WTC11 (cell line): ENCODE measurements at regions not wholly inside any gene's neighbourhood (a gene's known extent, or its start where the extent isn't known, plus 50 kb on each side); places are given as distances from the start of the nearest gene placed in this dataset.

Experiments
- ATAC-seq: fragments of 200-7000 bp; cut with Tn5 transposase; 2 replicates; pipeline ENCODE4 v1.10.0; 2021; ENCODE audit warnings: mild to moderate bottlenecking, moderate library complexity
- CTCF ChIA-PET: fragments of 300-600 bp; sonication (Branson Sonifier 250); formaldehyde crosslinking; loops from one replicate; lab custom pipeline; 2021; ENCODE audit warnings: antibody characterized with exemption; lab: Charles Lee
- POLR2A ChIA-PET: fragments of 350-600 bp; sonication (Branson Sonifier 250); formaldehyde crosslinking; loops from one replicate; lab custom pipeline; 2021; ENCODE audit warnings: antibody characterized with exemption; lab: Charles Lee
- DNase-seq: peaks from one replicate; pipeline ENCODE4 v3.0.0; 2021; ENCODE audit warnings: low spot score
- H3K27ac Mint-ChIP-seq: 2 replicates; pipeline ENCODE4 v1.8.0; 2021; ENCODE audit warnings: mixed read lengths
- H3K27me3 Mint-ChIP-seq: 2 replicates; pipeline ENCODE4 v1.8.0; 2021; ENCODE audit warnings: low read depth, mild to moderate bottlenecking, moderate library complexity, mixed read lengths
- H3K36me3 Mint-ChIP-seq: 2 replicates; pipeline ENCODE4 v1.8.0; 2021; ENCODE audit warnings: mixed read lengths
- H3K4me1 Mint-ChIP-seq: 2 replicates; pipeline ENCODE4 v1.8.0; 2022; ENCODE audit warnings: mixed read lengths
- H3K4me3 Mint-ChIP-seq: 2 replicates; pipeline ENCODE4 v1.8.0; 2021; ENCODE audit warnings: mild to moderate bottlenecking, moderate library complexity, mixed read lengths
- H3K9me3 Mint-ChIP-seq: 2 replicates; pipeline ENCODE4 v1.8.0; 2021; ENCODE audit warnings: mixed read lengths
- AR ChIP-seq: fragments of 250-450 bp; sonication (Bioruptor Pico); IDR thresholded peaks from 2 replicates; pipeline ENCODE4 v1.9.0; 2021; ENCODE audit warnings: mild to moderate bottlenecking
- CDX4 ChIP-seq: fragments of 250-450 bp; sonication (Bioruptor Pico); IDR thresholded peaks from 2 replicates; pipeline ENCODE4 v1.9.0; 2021; ENCODE audit warnings: moderate library complexity, mild to moderate bottlenecking, inconsistent platforms, borderline replicate concordance
- E2F4 ChIP-seq: sonication (generic); formaldehyde crosslinking; IDR thresholded peaks from 2 replicates; pipeline ENCODE4 v1.8.1; 2022; ENCODE audit warnings: low read depth, mild to moderate bottlenecking, moderate library complexity, missing genetic modification reagents, borderline replicate concordance
- ELF4 ChIP-seq: sonication (generic); formaldehyde crosslinking; IDR thresholded peaks from 2 replicates; pipeline ENCODE4 v1.8.1; 2022; ENCODE audit warnings: low read depth, mild to moderate bottlenecking, moderate library complexity, missing genetic modification reagents
- KAT7 ChIP-seq: sonication (generic); formaldehyde crosslinking; IDR thresholded peaks from 2 replicates; pipeline ENCODE4 v1.8.1; 2023; ENCODE audit warnings: missing genetic modification reagents, mild to moderate bottlenecking, borderline replicate concordance
- MXD4 ChIP-seq: fragments of 250-450 bp; sonication (Bioruptor Pico); IDR thresholded peaks from 2 replicates; pipeline ENCODE4 v1.8.0; 2021; ENCODE audit warnings: mild to moderate bottlenecking, moderate library complexity, borderline replicate concordance
- MYBL2 ChIP-seq: sonication (generic); formaldehyde crosslinking; IDR thresholded peaks from 2 replicates; pipeline ENCODE4 v1.8.1; 2023; ENCODE audit warnings: mild to moderate bottlenecking, moderate library complexity, missing genetic modification reagents
- NFYB ChIP-seq: sonication (generic); formaldehyde crosslinking; conservative IDR thresholded peaks from 2 replicates; pipeline ENCODE4 v1.8.0; 2022; ENCODE audit warnings: low read depth, missing genetic modification reagents
- OVOL2 ChIP-seq: fragments of 250-450 bp; sonication (Bioruptor Pico); IDR thresholded peaks from 2 replicates; pipeline ENCODE4 v1.9.0; 2021; ENCODE audit warnings: mild to moderate bottlenecking, borderline replicate concordance
- SMAD4 ChIP-seq: sonication (generic); formaldehyde crosslinking; IDR thresholded peaks from 2 replicates; pipeline ENCODE4 v1.8.0; 2022; ENCODE audit warnings: mild to moderate bottlenecking, missing genetic modification reagents
- SOX15 ChIP-seq: fragments of 250-450 bp; sonication (Bioruptor Pico); IDR thresholded peaks from 2 replicates; pipeline ENCODE4 v1.9.0; 2021; ENCODE audit warnings: mild to moderate bottlenecking
- SP1 ChIP-seq: sonication (generic); formaldehyde crosslinking; conservative IDR thresholded peaks from 2 replicates; pipeline ENCODE4 v1.8.1; 2022; ENCODE audit warnings: missing genetic modification reagents
- STAT6 ChIP-seq: sonication (generic); formaldehyde crosslinking; conservative IDR thresholded peaks from 2 replicates; pipeline ENCODE4 v1.8.1; 2023; ENCODE audit warnings: mild to moderate bottlenecking, low read depth, missing genetic modification reagents, moderate library complexity
- TCF7 ChIP-seq: sonication (generic); formaldehyde crosslinking; IDR thresholded peaks from 2 replicates; pipeline ENCODE4 v1.8.0; 2022; ENCODE audit warnings: mild to moderate bottlenecking, low read depth, missing genetic modification reagents, moderate library complexity
- TEAD1 ChIP-seq: sonication (generic); formaldehyde crosslinking; IDR thresholded peaks from 2 replicates; pipeline ENCODE4 v1.8.0; 2022; ENCODE audit warnings: mild to moderate bottlenecking, missing genetic modification reagents
- TP53 ChIP-seq: sonication (generic); formaldehyde crosslinking; IDR thresholded peaks from 2 replicates; pipeline ENCODE4 v1.8.1; 2023; ENCODE audit warnings: mild to moderate bottlenecking, missing genetic modification reagents
- USF1 ChIP-seq: sonication (generic); formaldehyde crosslinking; IDR thresholded peaks from 2 replicates; pipeline ENCODE4 v1.8.0; 2022; ENCODE audit warnings: mild to moderate bottlenecking, missing genetic modification reagents
- ZBTB21 ChIP-seq: sonication (generic); formaldehyde crosslinking; IDR thresholded peaks from 2 replicates; pipeline ENCODE4 v1.8.1; 2023; ENCODE audit warnings: mild to moderate bottlenecking, missing genetic modification reagents, borderline replicate concordance
- ZNF532 ChIP-seq: fragments of 250-450 bp; sonication (Bioruptor Pico); IDR thresholded peaks from 2 replicates; pipeline ENCODE4 v1.9.0; 2021; ENCODE audit warnings: mild to moderate bottlenecking, borderline replicate concordance

- Mint-ChIP-seq H3K27ac (no peak overlapping the region), H3K9me3 (peaks cover 8% of the 10 kb centered on the region; the same call in 1 of the 2 replicates), H3K27me3 (no peaks in the 10 kb centered on the region), H3K4me1 (peaks cover 4% of the 10 kb centered on the region; the same call in 1 of the 2 replicates), H3K4me3 (no peak overlapping the region), H3K36me3 (no peaks in the 10 kb centered on the region)
- DNase-seq (no peak), ATAC-seq (no peak)
- TF ChIP-seq STAT6 (CRISPR knock-in tag) = no peak
- TF ChIP-seq TP53 (CRISPR knock-in tag) = no peak
- no peak for TF ChIP-seq E2F4 (CRISPR knock-in tag)
- no peak for TF ChIP-seq SP1 (CRISPR knock-in tag)
- TF ChIP-seq KAT7 (CRISPR knock-in tag) = no peak
- no peak for TF ChIP-seq TCF7 (CRISPR knock-in tag)
- no peak for TF ChIP-seq TEAD1 (CRISPR knock-in tag)
- TF ChIP-seq SMAD4 (CRISPR knock-in tag) = no peak
- no peak for TF ChIP-seq MYBL2 (CRISPR knock-in tag)
- no peak for TF ChIP-seq MXD4 (CRISPR knock-in tag)
- TF ChIP-seq NFYB (CRISPR knock-in tag) = no peak
- TF ChIP-seq USF1 (CRISPR knock-in tag) = no peak
- TF ChIP-seq OVOL2 (CRISPR knock-in tag) = no peak
- TF ChIP-seq ZNF532 (CRISPR knock-in tag) = no peak
- no peak for TF ChIP-seq AR (CRISPR knock-in tag)
- no peak for TF ChIP-seq SOX15
- TF ChIP-seq ZBTB21 (CRISPR knock-in tag) = no peak
- TF ChIP-seq CDX4 (CRISPR knock-in tag) = no peak
- TF ChIP-seq ELF4 (CRISPR knock-in tag) = no peak
- ChIA-PET CTCF (no interaction called here), POLR2A (no interaction called here)
These were observed 124.0 kb upstream of the PPP1R26 start for GRCh38 chr9:135355521-135356011.
